ENCODE measurements at regions not wholly inside any gene's neighbourhood (a gene's known extent, or its start where the extent isn't known, plus 50 kb on each side); places are given as distances from the start of the nearest gene placed in this dataset.

GRCh38 chr19:28307963-28308362, 905.0 kb downstream of the UQCRFS1 start:
- Histone ChIP-seq H3K36me3 (replicated peaks in 1 of 2) (no peaks in the 10 kb centered on the region), H3K27ac (no peak overlapping the region), H3K4me3 (no peak overlapping the region), H3K27me3 (no peaks in the 10 kb centered on the region), H3K4me1 (replicated peaks in 1 of 2) (no peaks in the 10 kb centered on the region), H3K9me3 (replicated peaks in 1 of 3) (no peaks in the 10 kb centered on the region)
- no peak for TF ChIP-seq POLR2A (IDR thresholded peaks at IDR 0.05)
- TF ChIP-seq CTCF (IDR thresholded peaks at IDR 0.05), result no peak
- WGBS, 4 donors, result 29 to 70% (median 52%) methylated on average over 1 of the region's 1 CpG
- intact Hi-C loops (cut with DNase I), result no loop called here
- no peak for DNase-seq

- H3K9me3 ChIP-seq (replicated peaks in 1 of 3), result no peaks in the 10 kb centered on the region
- WGBS, 4 donors, result 58 to 88% (median 68%) methylated on average over 2 of the region's 2 CpGs
- H3K27me3 ChIP-seq, result no peaks in the 10 kb centered on the region
- intact Hi-C loops (cut with DNase I), result no loop called here
- H3K4me1 ChIP-seq (replicated peaks in 1 of 2), result no peaks in the 10 kb centered on the region
- no peak overlapping the region for H3K27ac ChIP-seq
- TF ChIP-seq POLR2A (IDR thresholded peaks at IDR 0.05), result no peak
- TF ChIP-seq CTCF (IDR thresholded peaks at IDR 0.05), result no peak
- no peaks in the 10 kb centered on the region for H3K36me3 ChIP-seq (replicated peaks in 1 of 2)
- no peak overlapping the region for H3K4me3 ChIP-seq
- DNase-seq, result no peak
These were observed 905.5 kb downstream of the UQCRFS1 start for GRCh38 chr19:28307487-28307886.

GRCh38 chr19:28305513-28305912, 907.4 kb downstream of the UQCRFS1 start:
- DNase-seq, result no peak
- Histone ChIP-seq H3K27ac (no peak overlapping the region), H3K9me3 (replicated peaks in 1 of 3) (no peaks in the 10 kb centered on the region), H3K4me1 (replicated peaks in 1 of 2) (no peaks in the 10 kb centered on the region), H3K4me3 (no peak overlapping the region), H3K27me3 (no peaks in the 10 kb centered on the region), H3K36me3 (replicated peaks in 1 of 2) (no peaks in the 10 kb centered on the region)
- intact Hi-C loops (cut with DNase I), result no loop called here
- TF ChIP-seq CTCF (IDR thresholded peaks at IDR 0.05) (no peak), POLR2A (IDR thresholded peaks at IDR 0.05) (no peak)
- 57 to 86% (median 75%) methylated on average over 4 of the region's 4 CpGs for WGBS, 4 donors

- intact Hi-C loops (cut with DNase I), result no loop called here
- no peak for TF ChIP-seq CTCF (IDR thresholded peaks at IDR 0.05)
- TF ChIP-seq POLR2A (IDR thresholded peaks at IDR 0.05), result no peak
- no peak overlapping the region for H3K27ac ChIP-seq
- H3K4me3 ChIP-seq, result no peak overlapping the region
- no peaks in the 10 kb centered on the region for H3K36me3 ChIP-seq (replicated peaks in 1 of 2)
- no peaks in the 10 kb centered on the region for H3K27me3 ChIP-seq
- no peaks in the 10 kb centered on the region for H3K9me3 ChIP-seq (replicated peaks in 1 of 3)
- no peak for DNase-seq
- WGBS, 4 donors, result 78 to 83% (median 80%) methylated on average over 6 to 7 of the region's 7 CpGs
- H3K4me1 ChIP-seq (replicated peaks in 1 of 2), result no peaks in the 10 kb centered on the region
These were observed 909.4 kb downstream of the UQCRFS1 start for GRCh38 chr19:28303502-28303901.
